B cell (primary cell): ENCODE measurements at regions not wholly inside any gene's neighbourhood (a gene's known extent, or its start where the extent isn't known, plus 50 kb on each side); places are given as distances from the start of the nearest gene placed in this dataset.

Experiments used
- EZH2 ChIP-seq: IDR thresholded peaks from 2 replicates; pipeline ENCODE4 v1.6.1; 2012; ENCODE audit warnings: borderline replicate concordance, low read depth, mild to moderate bottlenecking, moderate library complexity, low read length; ENCODE audit not compliant: insufficient read depth, poor library complexity, severe bottlenecking
- TF ChIP-seq, protein P1 (sequence below): fragments of 200-600 bp; IDR thresholded peaks from one replicate; pipeline ENCODE4 v1.8.0; 2022; ENCODE audit warnings: antibody characterized with exemption, mild to moderate bottlenecking

DNA sequence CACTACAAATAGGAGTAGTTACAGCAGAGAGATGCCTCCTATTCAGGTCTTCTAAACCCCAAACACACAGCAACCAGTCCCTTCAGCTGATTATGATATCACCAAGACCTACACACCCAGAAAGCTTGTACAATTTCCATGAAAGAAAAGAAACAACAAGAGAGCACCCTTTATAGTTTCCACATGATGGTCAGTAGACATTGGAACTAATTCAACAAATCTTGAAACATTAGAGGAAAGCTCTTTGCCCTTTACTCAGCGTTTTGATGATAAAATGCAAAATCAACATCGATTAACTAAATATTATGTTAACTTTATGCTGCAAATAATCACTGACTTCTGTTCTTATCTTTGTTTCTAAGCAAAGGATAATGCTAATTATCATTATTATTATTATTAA, 393.6 kb upstream of the ID2 start:
- TF ChIP-seq, protein P1, sequence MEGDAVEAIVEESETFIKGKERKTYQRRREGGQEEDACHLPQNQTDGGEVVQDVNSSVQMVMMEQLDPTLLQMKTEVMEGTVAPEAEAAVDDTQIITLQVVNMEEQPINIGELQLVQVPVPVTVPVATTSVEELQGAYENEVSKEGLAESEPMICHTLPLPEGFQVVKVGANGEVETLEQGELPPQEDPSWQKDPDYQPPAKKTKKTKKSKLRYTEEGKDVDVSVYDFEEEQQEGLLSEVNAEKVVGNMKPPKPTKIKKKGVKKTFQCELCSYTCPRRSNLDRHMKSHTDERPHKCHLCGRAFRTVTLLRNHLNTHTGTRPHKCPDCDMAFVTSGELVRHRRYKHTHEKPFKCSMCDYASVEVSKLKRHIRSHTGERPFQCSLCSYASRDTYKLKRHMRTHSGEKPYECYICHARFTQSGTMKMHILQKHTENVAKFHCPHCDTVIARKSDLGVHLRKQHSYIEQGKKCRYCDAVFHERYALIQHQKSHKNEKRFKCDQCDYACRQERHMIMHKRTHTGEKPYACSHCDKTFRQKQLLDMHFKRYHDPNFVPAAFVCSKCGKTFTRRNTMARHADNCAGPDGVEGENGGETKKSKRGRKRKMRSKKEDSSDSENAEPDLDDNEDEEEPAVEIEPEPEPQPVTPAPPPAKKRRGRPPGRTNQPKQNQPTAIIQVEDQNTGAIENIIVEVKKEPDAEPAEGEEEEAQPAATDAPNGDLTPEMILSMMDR: no peak
- TF ChIP-seq EZH2: no peak
